ENCODE measurements at regions not wholly inside any gene's neighbourhood (a gene's known extent, or its start where the extent isn't known, plus 50 kb on each side); places are given as distances from the start of the nearest gene placed in this dataset.

GRCh38 chr14:61201171-61201570 is 80.0 kb downstream of the TMEM30B start:
- TF ChIP-seq PKNOX1 (IDR thresholded peaks at IDR 0.05) (no peak), FOXA1 (IDR thresholded peaks at IDR 0.05) (no peak), SUZ12 (IDR thresholded peaks at IDR 0.05) (no peak), BHLHE40 (IDR thresholded peaks at IDR 0.05; ENCODE audit: borderline replicate concordance) (no peak), FOXM1 (IDR thresholded peaks at IDR 0.05; ENCODE audit: borderline replicate concordance) (no peak), TARDBP (IDR thresholded peaks at IDR 0.05) (no peak), NFRKB (IDR thresholded peaks at IDR 0.05) (no peak), CTBP1 (IDR thresholded peaks at IDR 0.05; ENCODE audit: borderline replicate concordance) (no peak), L3MBTL2 (conservative IDR thresholded peaks at IDR 0.05) (no peak), ELF4 (IDR thresholded peaks at IDR 0.05) (no peak), HDGF (IDR thresholded peaks at IDR 0.05; ENCODE audit: borderline replicate concordance) (no peak), FOXK2 (IDR thresholded peaks at IDR 0.05) (no peak), ARNT (IDR thresholded peaks at IDR 0.05) (no peak), SP1 (IDR thresholded peaks at IDR 0.05) (no peak), LEF1 (IDR thresholded peaks at IDR 0.05; ENCODE audit: borderline replicate concordance) (no peak), ZNF384 (IDR thresholded peaks at IDR 0.05) (no peak)
- ChIA-PET CTCF (no interaction called here), POLR2A (no interaction called here)
- DNase-seq (ENCODE audit: extremely low spot score) = no peak

- TF ChIP-seq PKNOX1 (IDR thresholded peaks at IDR 0.05) (no peak), HDGF (IDR thresholded peaks at IDR 0.05; ENCODE audit: borderline replicate concordance) (no peak), ELF4 (IDR thresholded peaks at IDR 0.05) (no peak), ZNF384 (IDR thresholded peaks at IDR 0.05) (no peak)
- CTCF ChIA-PET = no interaction called here
- DNase-seq (ENCODE audit: extremely low spot score) = no peak
- POLR2A ChIA-PET = no interaction called here
Measured at GRCh38 chr14:61197416-61197815, 83.7 kb downstream of the TMEM30B start.

- ChIA-PET CTCF (no interaction called here), POLR2A (no interaction called here)
- DNase-seq (ENCODE audit: extremely low spot score) = no peak
- TF ChIP-seq PKNOX1 (IDR thresholded peaks at IDR 0.05) (no peak), NFRKB (IDR thresholded peaks at IDR 0.05) (no peak), TARDBP (IDR thresholded peaks at IDR 0.05) (no peak), SP1 (IDR thresholded peaks at IDR 0.05) (no peak), L3MBTL2 (conservative IDR thresholded peaks at IDR 0.05) (no peak), HDGF (IDR thresholded peaks at IDR 0.05; ENCODE audit: borderline replicate concordance) (no peak)
Measured at GRCh38 chr14:61196792-61197191, 84.3 kb downstream of the TMEM30B start.

- ChIA-PET CTCF (no interaction called here), POLR2A (no interaction called here)
- DNase-seq (ENCODE audit: extremely low spot score) = no peak
- TF ChIP-seq TARDBP (IDR thresholded peaks at IDR 0.05) = no peak
- TF ChIP-seq BHLHE40 (IDR thresholded peaks at IDR 0.05; ENCODE audit: borderline replicate concordance) = no peak
- no peak for TF ChIP-seq ZNF384 (IDR thresholded peaks at IDR 0.05)
- no peak for TF ChIP-seq CTBP1 (IDR thresholded peaks at IDR 0.05; ENCODE audit: borderline replicate concordance)
- no peak for TF ChIP-seq SP1 (IDR thresholded peaks at IDR 0.05)
- TF ChIP-seq ELF4 (IDR thresholded peaks at IDR 0.05) = no peak
- no peak for TF ChIP-seq L3MBTL2 (conservative IDR thresholded peaks at IDR 0.05)
- TF ChIP-seq LEF1 (IDR thresholded peaks at IDR 0.05; ENCODE audit: borderline replicate concordance) = no peak
- TF ChIP-seq PKNOX1 (IDR thresholded peaks at IDR 0.05) = no peak
- no peak for TF ChIP-seq HDGF (IDR thresholded peaks at IDR 0.05; ENCODE audit: borderline replicate concordance)
- no peak for TF ChIP-seq ARNT (IDR thresholded peaks at IDR 0.05)
- TF ChIP-seq SUZ12 (IDR thresholded peaks at IDR 0.05) = no peak
- no peak for TF ChIP-seq NFRKB (IDR thresholded peaks at IDR 0.05)
- no peak for TF ChIP-seq FOXK2 (IDR thresholded peaks at IDR 0.05)
- TF ChIP-seq FOXM1 (IDR thresholded peaks at IDR 0.05; ENCODE audit: borderline replicate concordance) = no peak
- TF ChIP-seq FOXA1 (IDR thresholded peaks at IDR 0.05) = no peak
Measured at GRCh38 chr14:61196034-61196433, 85.1 kb downstream of the TMEM30B start.

GRCh38 chr14:61193476-61193875 is 87.7 kb downstream of the TMEM30B start:
- no peak for TF ChIP-seq BHLHE40 (IDR thresholded peaks at IDR 0.05; ENCODE audit: borderline replicate concordance)
- no peak for TF ChIP-seq SUZ12 (IDR thresholded peaks at IDR 0.05)
- no peak for TF ChIP-seq TARDBP (IDR thresholded peaks at IDR 0.05)
- no peak for TF ChIP-seq CTBP1 (IDR thresholded peaks at IDR 0.05; ENCODE audit: borderline replicate concordance)
- no peak for TF ChIP-seq L3MBTL2 (conservative IDR thresholded peaks at IDR 0.05)
- no peak for TF ChIP-seq FOXM1 (IDR thresholded peaks at IDR 0.05; ENCODE audit: borderline replicate concordance)
- no peak for TF ChIP-seq LEF1 (IDR thresholded peaks at IDR 0.05; ENCODE audit: borderline replicate concordance)
- TF ChIP-seq ELF4 (IDR thresholded peaks at IDR 0.05) = no peak
- TF ChIP-seq HDGF (IDR thresholded peaks at IDR 0.05; ENCODE audit: borderline replicate concordance) = no peak
- TF ChIP-seq PKNOX1 (IDR thresholded peaks at IDR 0.05) = no peak
- TF ChIP-seq ARNT (IDR thresholded peaks at IDR 0.05) = no peak
- no peak for TF ChIP-seq FOXK2 (IDR thresholded peaks at IDR 0.05)
- TF ChIP-seq ZNF384 (IDR thresholded peaks at IDR 0.05) = no peak
- TF ChIP-seq FOXA1 (IDR thresholded peaks at IDR 0.05) = no peak
- no peak for TF ChIP-seq SP1 (IDR thresholded peaks at IDR 0.05)
- no peak for TF ChIP-seq NFRKB (IDR thresholded peaks at IDR 0.05)
- DNase-seq (ENCODE audit: extremely low spot score) = no peak
- POLR2A ChIA-PET = no interaction called here
- CTCF ChIA-PET = no interaction called here

Data from HEK293T (cell line).